ENCODE measurements at regions not wholly inside any gene's neighbourhood (a gene's known extent, or its start where the extent isn't known, plus 50 kb on each side); places are given as distances from the start of the nearest gene placed in this dataset.
"Not testable (repeated sequence)": the region's sequence is repeated elsewhere in the genome, so short reads cannot be mapped to it uniquely, and the experiment has no call there.

DNA sequence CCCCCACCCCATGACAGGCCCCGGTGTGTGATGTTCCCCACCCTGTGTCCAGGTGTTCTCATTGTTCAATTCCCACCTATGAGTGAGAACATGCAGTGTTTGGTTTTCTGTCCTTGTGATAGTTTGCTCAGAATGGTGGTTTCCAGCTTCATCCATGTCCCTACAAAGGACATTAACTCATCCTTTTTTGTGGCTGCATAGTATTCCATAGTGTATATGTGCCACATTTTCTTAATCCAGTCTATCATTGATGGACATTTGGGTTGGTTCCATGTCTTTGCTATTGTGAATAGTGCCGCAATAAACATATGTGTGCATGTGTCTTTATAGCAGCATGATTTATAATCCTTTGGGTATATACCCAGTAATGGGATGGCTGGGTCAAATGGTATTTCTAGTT, 59.7 kb upstream of the ANKRD55 start:
- not testable (repeated sequence) for H3K27me3 Mint-ChIP-seq; ATAC-seq; H3K9me3 Mint-ChIP-seq; H3K36me3 Mint-ChIP-seq; H3K4me1 Mint-ChIP-seq (ENCODE audit: low read depth in 2 of 2); H3K27ac Mint-ChIP-seq; H3K4me3 Mint-ChIP-seq; DNase-seq (ENCODE audit: low spot score)

DNA sequence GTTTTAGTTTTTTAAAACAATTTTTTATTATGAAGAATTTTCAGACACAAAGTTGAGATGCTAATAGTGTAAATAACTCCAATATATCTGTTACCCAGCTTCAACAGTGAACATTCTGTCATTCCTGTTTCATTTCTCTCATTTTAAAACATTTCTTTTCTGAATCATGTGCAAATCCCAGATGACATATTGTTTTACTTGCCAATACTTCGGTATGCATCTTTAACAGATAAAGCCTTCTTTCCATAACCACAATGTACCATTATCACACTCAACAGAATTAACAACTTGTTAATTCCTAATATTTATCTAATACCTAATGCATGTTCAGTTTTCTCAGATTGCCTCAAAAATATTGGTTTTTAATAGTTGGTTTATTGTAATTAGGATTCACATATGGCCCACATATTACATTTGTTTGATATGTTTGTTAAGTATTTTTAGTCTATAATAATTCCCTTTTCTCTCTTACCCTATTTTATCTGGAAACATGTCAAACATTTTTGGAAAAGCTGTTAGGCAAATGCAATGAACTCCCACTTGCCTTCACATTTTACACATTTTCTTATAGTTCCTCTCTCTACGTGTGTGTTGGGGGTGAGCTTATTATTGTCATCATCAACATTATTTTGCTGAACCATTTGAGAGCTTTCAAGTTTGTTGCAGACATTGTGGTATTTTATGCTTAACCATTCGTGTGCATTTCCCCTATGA, 58.7 kb upstream of the ANKRD55 start:
- H3K4me1 Mint-ChIP-seq (ENCODE audit: low read depth in 2 of 2): no peaks in the 10 kb centered on the region
- no peak for ATAC-seq
- H3K9me3 Mint-ChIP-seq: no peaks in the 10 kb centered on the region
- no peak for DNase-seq (ENCODE audit: low spot score)
- no peak overlapping the region for H3K27ac Mint-ChIP-seq
- H3K27me3 Mint-ChIP-seq: peaks cover 6 to 7% of the 10 kb centered on the region in 2 donors
- H3K36me3 Mint-ChIP-seq: no peaks in the 10 kb centered on the region
- H3K4me3 Mint-ChIP-seq: no peak overlapping the region

DNA sequence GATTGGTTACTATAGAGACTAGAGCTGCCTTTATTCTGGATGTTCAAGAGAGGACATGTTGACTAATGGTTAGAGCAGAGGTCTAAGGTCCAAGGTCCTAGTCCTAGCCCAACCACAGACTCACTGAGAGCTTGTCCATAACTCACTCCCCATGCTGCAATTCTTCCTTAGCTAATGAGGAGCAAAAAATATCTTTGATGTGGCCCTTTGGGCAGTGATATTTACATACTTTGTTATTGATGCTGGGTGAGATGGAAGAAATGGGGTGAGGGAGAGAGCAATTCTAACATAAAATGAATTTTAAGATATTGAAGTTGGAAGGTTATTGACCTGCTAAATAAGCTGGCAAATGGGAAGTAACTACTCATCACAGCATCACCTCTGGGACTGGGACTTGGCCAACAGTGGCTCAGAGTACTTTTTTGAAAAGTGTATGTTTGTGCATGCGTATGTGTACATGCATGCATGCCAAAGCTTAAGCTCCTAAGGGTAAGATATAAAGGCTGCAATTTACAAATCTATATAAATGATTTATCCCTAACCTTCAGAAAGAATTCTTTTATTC, 58.0 kb upstream of the ANKRD55 start:
- peaks cover 6 to 7% of the 10 kb centered on the region in 2 donors for H3K27me3 Mint-ChIP-seq
- H3K4me3 Mint-ChIP-seq: no peak overlapping the region
- H3K27ac Mint-ChIP-seq: no peak overlapping the region
- DNase-seq (ENCODE audit: low spot score) (no peak), ATAC-seq (peak in 1 of 2 donors; percentile 50)
- H3K36me3 Mint-ChIP-seq: no peaks in the 10 kb centered on the region
- no peaks in the 10 kb centered on the region for H3K4me1 Mint-ChIP-seq (ENCODE audit: low read depth in 2 of 2)
- no peaks in the 10 kb centered on the region for H3K9me3 Mint-ChIP-seq

DNA sequence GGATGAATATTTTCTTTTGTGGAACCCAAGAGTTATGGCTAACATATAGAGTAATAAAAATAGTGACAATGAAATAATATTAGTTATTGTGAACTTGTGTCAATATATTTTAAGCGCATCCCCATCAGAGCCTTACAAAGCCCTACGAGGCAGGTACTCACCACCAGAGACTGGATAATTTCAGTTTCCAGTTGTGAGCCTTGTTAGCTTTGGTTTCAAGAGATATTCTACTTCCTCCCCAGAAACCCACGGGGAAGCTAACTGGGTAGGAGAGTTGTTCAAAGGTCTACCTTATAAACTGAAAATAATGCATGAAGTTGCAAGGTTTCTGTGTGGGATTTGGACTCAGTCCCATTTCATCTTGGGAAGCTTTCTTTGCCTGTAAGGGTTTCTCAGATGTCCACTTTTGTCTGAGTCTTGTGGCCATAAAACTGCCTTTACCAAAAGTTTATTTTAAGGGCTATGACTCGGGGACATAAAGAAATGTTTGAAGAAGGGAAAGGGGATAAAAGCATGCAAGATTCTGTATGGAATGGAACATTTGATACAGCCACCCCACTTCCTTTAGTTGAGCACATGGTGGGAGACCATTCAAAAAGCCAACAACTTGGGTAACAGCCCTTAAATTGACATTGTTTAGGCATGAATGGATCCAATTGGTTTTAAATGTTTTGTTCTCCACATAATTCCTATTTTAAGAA, 57.4 kb upstream of the ANKRD55 start:
- DNase-seq (ENCODE audit: low spot score) (no peak), ATAC-seq (peak in 1 of 2 donors; percentile 24)
- Mint-ChIP-seq H3K27me3 (peaks cover 6 to 7% of the 10 kb centered on the region in 2 donors), H3K9me3 (no peaks in the 10 kb centered on the region), H3K4me3 (no peak overlapping the region), H3K4me1 (ENCODE audit: low read depth in 2 of 2) (no peaks in the 10 kb centered on the region), H3K36me3 (no peaks in the 10 kb centered on the region), H3K27ac (no peak overlapping the region)

DNA sequence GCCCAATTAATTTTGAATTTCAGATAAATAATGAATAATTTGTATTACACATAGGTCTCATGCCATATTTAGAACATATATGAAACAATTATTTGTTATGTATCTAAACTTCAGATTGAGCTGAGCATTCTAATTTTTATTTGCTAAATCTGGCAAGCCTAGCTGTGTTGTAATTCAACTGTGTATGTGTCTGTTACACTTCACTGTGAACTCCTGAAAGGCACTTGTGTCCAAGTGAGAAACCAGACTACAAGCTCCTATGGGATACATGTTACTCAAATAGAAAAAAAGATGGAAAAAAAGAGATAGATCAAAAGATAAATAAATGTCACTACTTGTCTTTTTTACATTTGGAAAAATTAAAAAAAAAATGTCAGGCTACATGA, 56.5 kb upstream of the ANKRD55 start:
- H3K27me3 Mint-ChIP-seq: peaks cover 6 to 7% of the 10 kb centered on the region in 2 donors
- no peaks in the 10 kb centered on the region for H3K4me1 Mint-ChIP-seq (ENCODE audit: low read depth in 2 of 2)
- H3K9me3 Mint-ChIP-seq: no peaks in the 10 kb centered on the region
- no peak overlapping the region for H3K27ac Mint-ChIP-seq
- no peak for DNase-seq (ENCODE audit: low spot score)
- no peaks in the 10 kb centered on the region for H3K36me3 Mint-ChIP-seq
- no peak for ATAC-seq
- H3K4me3 Mint-ChIP-seq: no peak overlapping the region

DNA sequence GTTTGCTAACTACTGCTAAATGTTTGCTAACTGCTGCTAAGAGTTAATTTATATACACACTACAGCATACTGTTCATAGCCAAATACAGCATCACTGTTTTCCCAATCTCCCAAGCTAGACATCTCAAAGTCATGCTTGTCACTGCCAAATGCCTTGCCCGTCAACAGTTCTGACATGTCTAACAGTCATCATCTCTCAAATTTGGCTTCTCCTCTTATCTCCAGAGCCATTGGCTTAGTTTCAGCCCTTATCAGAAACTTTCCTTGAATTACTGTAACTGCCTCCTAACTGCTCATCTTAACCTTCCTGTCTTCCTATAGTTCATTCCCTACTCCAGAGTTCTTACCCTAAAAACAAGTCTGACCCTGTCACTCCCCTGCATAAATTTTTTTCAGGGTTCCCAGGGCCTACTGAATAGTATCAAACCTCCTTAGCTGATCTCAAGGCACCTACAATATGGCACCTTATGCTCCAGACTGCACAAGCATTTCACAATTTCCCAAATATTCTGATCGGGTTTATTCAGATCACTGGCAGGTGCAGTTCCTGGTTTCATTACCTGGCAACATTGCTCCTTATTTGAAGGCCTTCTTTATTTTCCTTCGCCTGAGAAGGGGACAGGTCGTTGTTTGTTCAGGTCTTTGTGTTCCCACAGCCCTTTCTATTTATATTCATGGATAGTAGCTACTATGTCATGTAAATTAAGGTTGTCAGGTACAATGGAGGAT, 55.9 kb upstream of the ANKRD55 start:
- ATAC-seq (no peak), DNase-seq (ENCODE audit: low spot score) (no peak)
- no peak overlapping the region for H3K27ac Mint-ChIP-seq
- H3K4me1 Mint-ChIP-seq (ENCODE audit: low read depth in 2 of 2): no peaks in the 10 kb centered on the region
- H3K9me3 Mint-ChIP-seq: no peaks in the 10 kb centered on the region
- H3K27me3 Mint-ChIP-seq: peaks cover 6 to 7% of the 10 kb centered on the region in 2 donors
- H3K36me3 Mint-ChIP-seq: no peaks in the 10 kb centered on the region
- no peak overlapping the region for H3K4me3 Mint-ChIP-seq

DNA sequence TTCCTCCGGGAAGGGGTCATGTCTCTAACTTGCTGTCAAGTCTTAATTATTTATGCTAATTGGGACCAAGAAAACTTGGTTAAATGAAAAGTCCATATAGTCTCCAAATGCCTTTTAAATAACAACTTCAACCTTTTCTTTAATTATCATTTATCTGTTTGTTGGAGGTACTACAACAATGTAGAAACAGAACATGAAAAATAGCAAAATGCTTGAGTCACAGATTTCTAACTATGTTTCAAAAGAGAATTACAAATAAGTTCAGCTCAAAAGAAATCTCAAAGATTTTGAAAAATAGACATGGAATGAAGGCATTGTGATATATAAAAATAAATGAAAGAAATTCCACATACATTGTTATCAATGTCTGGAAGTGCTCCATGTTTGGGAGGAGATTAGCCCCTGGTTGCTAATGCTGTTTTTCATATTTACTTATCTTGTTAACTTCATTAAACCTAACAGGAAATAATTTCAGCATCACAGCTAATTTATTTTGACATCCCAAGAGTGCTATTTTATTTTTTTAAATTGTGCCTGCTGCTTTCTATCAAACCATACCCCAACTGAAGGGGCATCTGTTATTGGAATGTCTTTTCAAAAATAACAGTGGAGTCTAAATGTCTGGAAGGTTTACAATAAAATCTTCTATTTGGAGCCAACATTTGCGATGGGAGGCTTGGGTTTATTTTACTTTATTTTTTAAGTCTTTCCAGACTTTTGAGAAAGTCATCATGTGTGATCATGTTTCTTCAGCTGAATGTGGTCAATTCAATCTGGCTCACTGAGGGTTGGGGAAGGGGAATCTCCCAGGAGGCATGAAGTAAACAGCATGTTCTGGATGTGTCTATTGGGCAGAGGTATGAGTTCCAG, 53.1 kb upstream of the ANKRD55 start:
- H3K27me3 Mint-ChIP-seq: peaks cover 6 to 7% of the 10 kb centered on the region in 2 donors
- H3K4me3 Mint-ChIP-seq: no peak overlapping the region
- DNase-seq (ENCODE audit: low spot score) (no peak), ATAC-seq (no peak)
- H3K4me1 Mint-ChIP-seq (ENCODE audit: low read depth in 2 of 2): no peaks in the 10 kb centered on the region
- H3K27ac Mint-ChIP-seq: no peak overlapping the region
- no peaks in the 10 kb centered on the region for H3K36me3 Mint-ChIP-seq
- no peaks in the 10 kb centered on the region for H3K9me3 Mint-ChIP-seq

DNA sequence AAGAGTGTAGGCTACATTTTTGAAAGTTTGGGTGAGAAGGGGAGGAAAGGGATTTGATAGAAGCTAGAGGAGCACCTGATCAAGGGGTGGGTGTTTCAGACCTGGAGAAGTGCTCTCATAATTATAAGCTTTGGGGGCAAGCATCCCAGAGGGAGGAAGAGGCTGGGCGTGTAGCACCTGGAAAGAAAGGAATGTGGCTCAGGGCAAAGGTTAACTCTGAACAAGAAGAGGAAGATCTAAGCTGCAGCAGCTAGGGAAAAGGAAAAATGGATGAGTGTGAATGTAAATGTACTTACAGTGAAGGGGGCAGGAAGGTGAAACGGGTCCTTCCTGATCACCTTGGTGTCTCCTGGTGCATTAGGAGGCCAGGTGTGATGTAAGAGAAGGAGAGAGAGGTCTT, 49.8 kb upstream of the ANKRD55 start:
- ATAC-seq (no peak), DNase-seq (ENCODE audit: low spot score) (no peak)
- no peaks in the 10 kb centered on the region for H3K4me1 Mint-ChIP-seq (ENCODE audit: low read depth in 2 of 2)
- H3K27me3 Mint-ChIP-seq: peaks cover 0 to under 1% of the 10 kb centered on the region in 2 donors
- H3K27ac Mint-ChIP-seq: no peak overlapping the region
- H3K36me3 Mint-ChIP-seq: no peaks in the 10 kb centered on the region
- no peak overlapping the region for H3K4me3 Mint-ChIP-seq
- H3K9me3 Mint-ChIP-seq: no peaks in the 10 kb centered on the region
